ENCODE measurements at regions not wholly inside any gene's neighbourhood (a gene's known extent, or its start where the extent isn't known, plus 50 kb on each side); places are given as distances from the start of the nearest gene placed in this dataset.

GRCh38 chr4:65954416-65954815, 284.1 kb upstream of the EPHA5 start:
- TF ChIP-seq CTCF (IDR thresholded peaks at IDR 0.05) = no peak
- TF ChIP-seq POLR2A (IDR thresholded peaks at IDR 0.05) = no peak
- TF ChIP-seq EP300 (IDR thresholded peaks at IDR 0.05) = no peak
- no peak for TF ChIP-seq POLR2AphosphoS5 (IDR thresholded peaks at IDR 0.05)
